ENCODE measurements at regions not wholly inside any gene's neighbourhood (a gene's known extent, or its start where the extent isn't known, plus 50 kb on each side); places are given as distances from the start of the nearest gene placed in this dataset.
"Not testable (repeated sequence)": the region's sequence is repeated elsewhere in the genome, so short reads cannot be mapped to it uniquely, and the experiment has no call there.

- DNase-seq (ENCODE audit: low read depth): no peak
Observed at GRCh38 chr7:68243128-68243527, 1246.5 kb downstream of the TYW1 start.

- DNase-seq (ENCODE audit: low read depth): no peak
Observed at GRCh38 chr7:68244389-68244788, 1247.8 kb downstream of the TYW1 start.

- no peak for DNase-seq (ENCODE audit: low read depth)
Observed at GRCh38 chr7:68245688-68246087, 1249.1 kb downstream of the TYW1 start.

GRCh38 chr7:68246189-68246633, 1249.6 kb downstream of the TYW1 start:
- no peak for DNase-seq (ENCODE audit: low read depth)

- DNase-seq (ENCODE audit: low read depth): no peak
Observed at GRCh38 chr7:68247126-68247525, 1250.5 kb downstream of the TYW1 start.

- no peak for DNase-seq (ENCODE audit: low read depth)
Observed at GRCh38 chr7:68247571-68247970, 1250.9 kb downstream of the TYW1 start.

- DNase-seq (ENCODE audit: low read depth): no peak
Observed at GRCh38 chr7:68248973-68249372, 1252.3 kb downstream of the TYW1 start.

GRCh38 chr7:68249611-68250010, 1253.0 kb downstream of the TYW1 start:
- DNase-seq (ENCODE audit: low read depth): no peak

GRCh38 chr7:68250143-68250542, 1253.5 kb downstream of the TYW1 start:
- DNase-seq (ENCODE audit: low read depth): no peak

- DNase-seq (ENCODE audit: low read depth): not testable (repeated sequence)
Observed at GRCh38 chr7:68254815-68255214, 1258.2 kb downstream of the TYW1 start.

- DNase-seq (ENCODE audit: low read depth): no peak
Observed at GRCh38 chr7:68256295-68256694, 1259.7 kb downstream of the TYW1 start.

- DNase-seq (ENCODE audit: low read depth): no peak
Observed at GRCh38 chr7:68258609-68259008, 1262.0 kb downstream of the TYW1 start.

- no peak for DNase-seq (ENCODE audit: low read depth)
Observed at GRCh38 chr7:68265258-68265657, 1268.6 kb downstream of the TYW1 start.

- DNase-seq (ENCODE audit: low read depth): no peak
Observed at GRCh38 chr7:68266004-68266579, 1269.5 kb downstream of the TYW1 start.

GRCh38 chr7:68267486-68267885, 1270.9 kb downstream of the TYW1 start:
- no peak for DNase-seq (ENCODE audit: low read depth)

- no peak for DNase-seq (ENCODE audit: low read depth)
Observed at GRCh38 chr7:68269405-68269804, 1272.8 kb downstream of the TYW1 start.

GRCh38 chr7:68272507-68272906, 1275.9 kb downstream of the TYW1 start:
- DNase-seq (ENCODE audit: low read depth): no peak

- DNase-seq (ENCODE audit: low read depth): no peak
Observed at GRCh38 chr7:68276725-68277124, 1280.1 kb downstream of the TYW1 start.

- no peak for DNase-seq (ENCODE audit: low read depth)
Observed at GRCh38 chr7:68279827-68280400, 1283.3 kb downstream of the TYW1 start.

- no peak for DNase-seq (ENCODE audit: low read depth)
Observed at GRCh38 chr7:68280931-68281330, 1284.3 kb downstream of the TYW1 start.

GRCh38 chr7:68288144-68288593, 1291.5 kb downstream of the TYW1 start:
- no peak for DNase-seq (ENCODE audit: low read depth)

GRCh38 chr7:68291710-68292109, 1295.1 kb downstream of the TYW1 start:
- DNase-seq (ENCODE audit: low read depth): no peak

- no peak for DNase-seq (ENCODE audit: low read depth)
Observed at GRCh38 chr7:68295386-68295785, 1298.8 kb downstream of the TYW1 start.

- no peak for DNase-seq (ENCODE audit: low read depth)
Observed at GRCh38 chr7:68304536-68304935, 1293.7 kb upstream of the AUTS2 start.

Data from EH (cell line).